ENCODE measurements at regions not wholly inside any gene's neighbourhood (a gene's known extent, or its start where the extent isn't known, plus 50 kb on each side); places are given as distances from the start of the nearest gene placed in this dataset.

GRCh38 chr7:49564379-49564714, 209.1 kb upstream of the VWC2 start:
- peaks cover 5% of the 10 kb centered on the region for H3K9me3 ChIP-seq (ENCODE audit: insufficient read depth, low read depth, low read length)
- no peak overlapping the region for H3K4me2 ChIP-seq (ENCODE audit: low read length)
- Mint-ChIP-seq H3K36me3 (ENCODE audit: low read depth, unreplicated experiment) (no peaks in the 10 kb centered on the region), H3K4me3 (ENCODE audit: unreplicated experiment) (no peak overlapping the region), H3K4me1 (ENCODE audit: low read depth, unreplicated experiment) (peaks cover 7% of the 10 kb centered on the region), H3K9me3 (ENCODE audit: unreplicated experiment) (peaks cover 2% of the 10 kb centered on the region), H3K27ac (ENCODE audit: unreplicated experiment) (no peak overlapping the region), H3K27me3 (ENCODE audit: low read depth, unreplicated experiment) (no peaks in the 10 kb centered on the region)
- no peaks in the 10 kb centered on the region for H3K27me3 ChIP-seq (ENCODE audit: insufficient read depth, low read length)
- DNase-seq (ENCODE audit: low read depth): no peak
- H3K4me3 ChIP-seq (ENCODE audit: insufficient read depth, low read depth, low read length): no peak overlapping the region
- FAIRE-seq: no peak
- no peaks in the 10 kb centered on the region for H3K79me2 ChIP-seq (ENCODE audit: insufficient read depth, low read length)
- H3K36me3 ChIP-seq (ENCODE audit: insufficient read depth, low read length): no peaks in the 10 kb centered on the region
- H4K20me1 ChIP-seq (ENCODE audit: insufficient read depth, low read length): no peaks in the 10 kb centered on the region
- H3K4me1 ChIP-seq (ENCODE audit: insufficient read depth, low read length): no peaks in the 10 kb centered on the region
- no peak for TF ChIP-seq CTCF (IDR thresholded peaks at IDR 0.05; ENCODE audit: insufficient read depth, low read depth, low read length)
- TF ChIP-seq EZH2 (IDR thresholded peaks at IDR 0.05; ENCODE audit: insufficient read depth, low read length): no peak
- no peak overlapping the region for H2AFZ ChIP-seq (ENCODE audit: low read depth, low read length)
- no peak overlapping the region for H3K9ac ChIP-seq (ENCODE audit: low read length)
- H3K27ac ChIP-seq (ENCODE audit: low read depth, low read length): no peak overlapping the region

- Mint-ChIP-seq H3K9me3 (ENCODE audit: unreplicated experiment) (no peaks in the 10 kb centered on the region), H3K4me1 (ENCODE audit: low read depth, unreplicated experiment) (no peaks in the 10 kb centered on the region), H3K27me3 (ENCODE audit: low read depth, unreplicated experiment) (no peaks in the 10 kb centered on the region), H3K27ac (ENCODE audit: unreplicated experiment) (no peak overlapping the region), H3K4me3 (ENCODE audit: unreplicated experiment) (no peak overlapping the region), H3K36me3 (ENCODE audit: low read depth, unreplicated experiment) (no peaks in the 10 kb centered on the region)
- no peaks in the 10 kb centered on the region for H4K20me1 ChIP-seq (ENCODE audit: insufficient read depth, low read length)
- FAIRE-seq: no peak
- H3K4me3 ChIP-seq (ENCODE audit: insufficient read depth, low read depth, low read length): no peak overlapping the region
- no peaks in the 10 kb centered on the region for H3K27me3 ChIP-seq (ENCODE audit: insufficient read depth, low read length)
- no peak overlapping the region for H3K27ac ChIP-seq (ENCODE audit: low read depth, low read length)
- H3K79me2 ChIP-seq (ENCODE audit: insufficient read depth, low read length): no peaks in the 10 kb centered on the region
- DNase-seq (ENCODE audit: low read depth): no peak
- no peaks in the 10 kb centered on the region for H3K4me1 ChIP-seq (ENCODE audit: insufficient read depth, low read length)
- no peaks in the 10 kb centered on the region for H3K36me3 ChIP-seq (ENCODE audit: insufficient read depth, low read length)
- no peak overlapping the region for H3K9ac ChIP-seq (ENCODE audit: low read length)
- no peak for TF ChIP-seq EZH2 (IDR thresholded peaks at IDR 0.05; ENCODE audit: insufficient read depth, low read length)
- no peak for TF ChIP-seq CTCF (IDR thresholded peaks at IDR 0.05; ENCODE audit: insufficient read depth, low read depth, low read length)
- H3K4me2 ChIP-seq (ENCODE audit: low read length): no peak overlapping the region
- peaks cover 5% of the 10 kb centered on the region for H3K9me3 ChIP-seq (ENCODE audit: insufficient read depth, low read depth, low read length)
- H2AFZ ChIP-seq (ENCODE audit: low read depth, low read length): no peak overlapping the region
Measured at GRCh38 chr7:49577576-49577975, 195.9 kb upstream of the VWC2 start.

- H2AFZ ChIP-seq (ENCODE audit: low read depth, low read length): no peak overlapping the region
- Mint-ChIP-seq H3K27me3 (ENCODE audit: low read depth, unreplicated experiment) (no peaks in the 10 kb centered on the region), H3K27ac (ENCODE audit: unreplicated experiment) (no peak overlapping the region), H3K4me1 (ENCODE audit: low read depth, unreplicated experiment) (no peaks in the 10 kb centered on the region), H3K4me3 (ENCODE audit: unreplicated experiment) (no peak overlapping the region), H3K36me3 (ENCODE audit: low read depth, unreplicated experiment) (no peaks in the 10 kb centered on the region), H3K9me3 (ENCODE audit: unreplicated experiment) (peaks cover 1% of the 10 kb centered on the region)
- no peaks in the 10 kb centered on the region for H3K4me1 ChIP-seq (ENCODE audit: insufficient read depth, low read length)
- FAIRE-seq (no peak), DNase-seq (ENCODE audit: low read depth) (no peak)
- TF ChIP-seq EZH2 (IDR thresholded peaks at IDR 0.05; ENCODE audit: insufficient read depth, low read length) (no peak), CTCF (IDR thresholded peaks at IDR 0.05; ENCODE audit: insufficient read depth, low read depth, low read length) (no peak)
- peaks cover 5% of the 10 kb centered on the region for H3K9me3 ChIP-seq (ENCODE audit: insufficient read depth, low read depth, low read length)
- H3K4me2 ChIP-seq (ENCODE audit: low read length): no peak overlapping the region
- H3K9ac ChIP-seq (ENCODE audit: low read length): no peak overlapping the region
- H3K79me2 ChIP-seq (ENCODE audit: insufficient read depth, low read length): no peaks in the 10 kb centered on the region
- no peak overlapping the region for H3K27ac ChIP-seq (ENCODE audit: low read depth, low read length)
- no peaks in the 10 kb centered on the region for H3K36me3 ChIP-seq (ENCODE audit: insufficient read depth, low read length)
- H3K27me3 ChIP-seq (ENCODE audit: insufficient read depth, low read length): no peaks in the 10 kb centered on the region
- no peaks in the 10 kb centered on the region for H4K20me1 ChIP-seq (ENCODE audit: insufficient read depth, low read length)
- H3K4me3 ChIP-seq (ENCODE audit: insufficient read depth, low read depth, low read length): no peak overlapping the region
Measured at GRCh38 chr7:49579408-49579807, 194.0 kb upstream of the VWC2 start.

Data from astrocyte (in vitro differentiated cells and primary cell).